HG02678 (cell line): ENCODE measurements at regions not wholly inside any gene's neighbourhood (a gene's known extent, or its start where the extent isn't known, plus 50 kb on each side); places are given as distances from the start of the nearest gene placed in this dataset.

Experiments used
- ATAC-seq: cut with Tn5 transposase; IDR thresholded peaks from one replicate; pipeline ENCODE4 v1.9.1; 2021; ENCODE audit warnings: mild to moderate bottlenecking, moderate library complexity; ENCODE audit not compliant: unreplicated experiment

GRCh38 chr2:235165136-235165535 is 213.3 kb downstream of the SH3BP4 start:
- ATAC-seq = no peak

GRCh38 chr2:235165631-235166030 is 213.8 kb downstream of the SH3BP4 start:
- ATAC-seq = no peak

GRCh38 chr2:235168174-235168979 is 216.6 kb downstream of the SH3BP4 start:
- no peak for ATAC-seq

GRCh38 chr2:235170016-235170415 is 218.2 kb downstream of the SH3BP4 start:
- ATAC-seq = no peak

- no peak for ATAC-seq
These were observed 219.0 kb downstream of the SH3BP4 start for GRCh38 chr2:235170536-235171521.

GRCh38 chr2:235171550-235172031 is 219.8 kb downstream of the SH3BP4 start:
- ATAC-seq = no peak

GRCh38 chr2:235180642-235181041 is 228.8 kb downstream of the SH3BP4 start:
- ATAC-seq = no peak

- ATAC-seq = no peak
These were observed 232.0 kb downstream of the SH3BP4 start for GRCh38 chr2:235183786-235184185.

GRCh38 chr2:235187806-235188205 is 236.0 kb downstream of the SH3BP4 start:
- ATAC-seq = no peak

- no peak for ATAC-seq
These were observed 239.7 kb downstream of the SH3BP4 start for GRCh38 chr2:235191486-235191885.

- ATAC-seq = no peak
These were observed 240.2 kb downstream of the SH3BP4 start for GRCh38 chr2:235191978-235192377.

GRCh38 chr2:235194351-235194750 is 242.5 kb downstream of the SH3BP4 start:
- no peak for ATAC-seq

- no peak for ATAC-seq
These were observed 243.0 kb downstream of the SH3BP4 start for GRCh38 chr2:235194836-235195235.

- ATAC-seq = no peak
These were observed 244.1 kb downstream of the SH3BP4 start for GRCh38 chr2:235195921-235196320.

- no peak for ATAC-seq
These were observed 247.3 kb downstream of the SH3BP4 start for GRCh38 chr2:235199128-235199527.

- no peak for ATAC-seq
These were observed 248.4 kb downstream of the SH3BP4 start for GRCh38 chr2:235200216-235200615.

- no peak for ATAC-seq
These were observed 249.9 kb downstream of the SH3BP4 start for GRCh38 chr2:235201756-235202155.

GRCh38 chr2:235204948-235205347 is 253.1 kb downstream of the SH3BP4 start:
- ATAC-seq = no peak

- ATAC-seq = no peak
These were observed 254.6 kb downstream of the SH3BP4 start for GRCh38 chr2:235206399-235206798.

GRCh38 chr2:235206980-235207579 is 255.3 kb downstream of the SH3BP4 start:
- peak; percentile 79 for ATAC-seq

GRCh38 chr2:235211056-235211455 is 259.2 kb downstream of the SH3BP4 start:
- ATAC-seq = no peak
